Stimulated activated CD8-positive, alpha-beta memory T cell treated with anti-CD3 and anti-CD28 coated beads, Interleukin-12 subunit alpha, Interleukin-12 subunit beta, amount 100 ng/mL, for 4 hours (primary cell): ENCODE measurements at regions not wholly inside any gene's neighbourhood (a gene's known extent, or its start where the extent isn't known, plus 50 kb on each side); places are given as distances from the start of the nearest gene placed in this dataset.

Source experiments
- DNase-seq: peaks from one replicate; pipeline ENCODE4 v3.0.0-alpha.2; 2020; ENCODE audit warnings: low read depth

- no peak for DNase-seq
These were observed 60.1 kb upstream of the MLN start for GRCh38 chr6:33863723-33864440.

DNA sequence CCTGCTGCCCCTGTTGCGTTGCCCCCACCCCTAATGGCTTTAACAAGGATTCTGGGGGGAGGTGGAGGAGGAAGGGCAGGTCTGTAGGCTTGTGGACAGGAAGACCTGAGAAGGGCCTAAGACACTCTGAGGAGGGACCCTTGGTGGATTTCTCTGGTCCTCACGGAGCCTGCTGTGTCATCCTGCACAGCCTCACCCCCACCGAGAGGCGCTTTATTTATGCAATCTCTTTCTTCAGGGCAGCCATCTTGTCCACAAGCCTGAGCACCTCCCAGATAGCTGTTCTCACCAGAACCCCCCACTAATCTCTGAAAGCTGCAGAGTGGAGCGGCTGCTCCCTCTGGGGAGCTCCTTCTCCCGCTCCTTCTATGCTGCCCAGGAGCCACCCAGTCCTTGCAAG, 59.3 kb upstream of the MLN start:
- DNase-seq, result no peak

DNA sequence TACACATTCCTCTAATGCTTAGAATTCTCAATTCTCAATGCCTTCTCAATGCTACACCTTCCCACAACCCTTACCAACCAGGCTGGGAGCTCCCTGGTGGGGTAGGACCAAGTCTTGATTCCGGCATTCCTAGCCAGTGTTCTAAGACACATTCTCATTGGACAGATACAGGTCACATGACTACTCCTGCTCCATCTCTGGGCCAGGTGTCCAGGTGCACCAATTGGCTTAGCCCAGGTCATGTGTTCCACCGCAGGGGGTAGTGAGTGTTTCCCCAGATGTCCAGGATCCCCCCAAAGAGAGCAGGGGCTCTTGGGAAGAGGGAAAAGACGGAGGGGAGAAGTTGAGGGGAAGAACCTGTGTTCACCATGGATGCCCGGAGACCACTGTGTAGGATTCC, 58.7 kb upstream of the MLN start:
- DNase-seq, result no peak

- no peak for DNase-seq
These were observed 57.9 kb upstream of the MLN start for GRCh38 chr6:33861722-33862121.

- no peak for DNase-seq
These were observed 57.1 kb upstream of the MLN start for GRCh38 chr6:33860706-33861474.

DNA sequence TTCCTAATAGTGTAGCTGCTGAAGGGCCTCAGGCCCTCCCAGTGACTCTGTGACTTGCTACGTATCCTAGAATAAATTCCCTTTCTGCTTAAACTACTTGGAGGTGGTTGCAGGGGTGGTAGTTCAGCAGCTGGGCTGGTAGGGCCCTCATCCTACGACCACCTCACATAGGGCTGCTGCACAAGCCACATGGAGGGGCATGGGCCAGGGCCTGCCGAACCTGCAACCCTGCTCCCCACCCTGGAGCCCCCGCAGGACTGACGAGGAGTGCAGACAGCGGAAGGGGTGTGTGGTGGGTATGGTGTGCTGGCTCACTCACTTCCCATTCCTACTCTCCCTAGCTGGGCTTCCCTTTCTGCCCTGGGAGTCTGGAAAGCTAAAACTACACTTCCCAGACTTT, 56.2 kb upstream of the MLN start:
- DNase-seq, result no peak

DNA sequence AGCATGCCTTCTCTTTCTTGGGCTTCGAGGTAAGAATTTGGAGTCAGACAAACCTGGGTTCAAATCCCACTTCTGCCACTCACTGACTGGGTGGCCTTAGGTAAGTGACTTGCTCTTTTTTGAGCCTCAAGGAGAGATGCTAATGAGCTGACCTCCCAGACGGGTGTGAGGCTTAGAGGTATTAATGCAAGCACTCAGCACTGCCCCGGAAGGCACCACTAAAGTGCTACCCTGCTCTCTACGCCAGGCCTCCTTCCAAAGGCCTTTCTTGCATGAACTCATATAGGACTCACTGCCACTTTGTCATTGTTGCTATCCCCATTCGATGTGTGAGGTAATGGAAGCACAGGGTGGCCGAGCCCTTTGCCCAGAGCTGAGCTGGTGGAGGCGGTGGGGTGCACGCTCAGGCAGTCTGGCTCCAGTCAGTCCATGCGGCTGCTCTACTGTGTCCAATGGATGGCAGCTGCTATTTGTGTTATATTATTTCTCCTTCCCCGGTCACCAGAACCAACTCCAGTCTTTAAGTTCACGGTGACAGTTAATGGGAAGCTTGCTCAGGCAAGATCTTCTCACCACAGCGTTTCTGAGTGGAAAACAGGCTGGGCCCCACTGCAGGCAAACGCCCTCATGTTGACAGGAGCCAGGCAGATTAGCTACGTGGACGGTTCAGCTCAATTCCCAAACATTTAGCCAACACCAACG, 55.2 kb upstream of the MLN start:
- DNase-seq, result no peak

- DNase-seq, result no peak
These were observed 54.2 kb upstream of the MLN start for GRCh38 chr6:33857932-33858475.

DNA sequence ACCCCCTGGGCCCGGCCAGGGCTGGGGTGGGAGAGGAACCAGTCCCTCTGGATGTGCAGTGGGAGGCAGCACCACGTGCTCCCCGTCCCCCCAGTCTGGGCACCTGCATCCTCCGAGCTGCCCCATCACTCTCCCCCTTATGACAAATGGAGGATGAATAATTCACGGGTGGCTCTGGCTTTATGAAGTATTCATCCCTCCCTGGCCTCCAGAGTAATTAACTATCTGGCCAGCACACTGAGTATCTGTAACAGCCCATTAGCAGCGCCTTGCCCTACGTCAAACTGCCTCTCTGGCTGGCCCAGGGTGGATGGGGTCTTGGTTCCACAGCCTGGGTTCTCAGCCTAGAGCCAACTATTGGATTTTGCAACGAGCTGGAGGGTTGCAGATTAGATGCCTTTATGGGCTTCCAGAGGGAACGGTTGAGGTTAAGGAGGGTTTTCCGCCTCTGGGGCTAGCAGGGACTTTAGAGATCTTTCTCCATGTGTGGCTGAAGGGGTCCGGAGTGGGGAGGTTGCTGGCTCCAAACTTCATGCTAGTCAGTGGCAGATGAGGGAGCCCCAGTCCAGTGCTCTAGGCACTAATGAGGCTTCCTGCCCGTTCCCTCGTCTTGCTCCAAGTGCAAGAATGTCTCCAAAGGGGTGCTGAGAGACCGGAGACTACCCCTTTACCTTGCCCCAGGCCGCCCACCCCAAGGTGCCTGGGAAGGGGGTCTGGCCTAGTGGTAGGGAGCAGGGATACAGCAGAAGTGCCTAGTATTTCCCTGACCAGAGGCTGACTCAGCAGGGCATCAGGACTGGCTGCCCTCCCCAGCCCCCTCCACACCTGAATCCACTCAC, 53.5 kb upstream of the MLN start:
- no peak for DNase-seq

DNA sequence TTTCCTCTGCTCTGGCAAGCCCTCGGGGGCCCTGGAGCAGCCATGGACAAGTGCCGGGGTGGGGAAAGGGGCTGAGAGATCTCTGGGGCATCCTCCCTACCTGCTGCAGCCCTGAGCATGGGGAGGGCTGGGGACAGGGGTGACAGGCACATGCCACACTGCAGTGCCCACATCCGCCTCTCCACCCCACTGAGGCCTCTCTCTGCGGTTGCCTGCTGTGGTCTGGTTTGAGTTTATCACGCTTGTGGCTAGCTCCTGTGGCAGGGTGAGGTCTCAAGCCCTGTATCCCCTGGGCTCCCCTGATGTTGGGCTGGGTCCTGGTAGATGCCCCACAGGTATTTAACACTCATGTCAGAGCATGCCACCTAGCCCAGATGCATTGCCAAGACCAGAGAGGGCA, 52.9 kb upstream of the MLN start:
- peak; percentile 39 for DNase-seq

DNA sequence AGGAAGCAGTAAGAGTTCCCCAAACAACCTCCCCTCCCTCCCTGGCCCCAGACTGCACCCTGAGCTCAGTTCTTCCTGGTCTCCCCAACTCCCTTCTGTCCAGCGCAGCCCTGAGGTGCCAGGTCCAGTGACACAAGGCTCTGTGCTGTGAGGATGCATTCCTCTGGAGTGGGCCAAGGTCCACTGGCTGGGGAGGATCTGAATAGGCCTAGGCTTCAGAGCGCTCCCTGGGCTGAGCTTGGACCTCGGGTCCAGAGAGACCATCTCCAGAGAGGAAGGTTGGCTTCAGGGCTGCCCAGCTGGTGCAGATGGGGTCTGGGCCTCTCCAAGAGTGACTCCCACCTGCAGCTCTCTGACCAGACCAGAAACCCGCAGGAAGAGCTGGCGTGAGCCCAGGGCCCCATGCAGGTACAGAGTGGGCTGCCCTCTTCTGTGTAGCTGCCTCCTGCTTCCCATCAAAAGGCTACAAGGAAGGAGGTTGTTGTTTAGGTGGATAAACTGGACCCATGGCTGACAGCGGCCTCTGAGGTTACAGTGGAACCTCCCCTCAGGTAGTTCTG, 52.3 kb upstream of the MLN start:
- DNase-seq, result no peak

- DNase-seq, result no peak
These were observed 50.8 kb upstream of the MLN start for GRCh38 chr6:33854572-33855030.

- DNase-seq, result no peak
These were observed 49.9 kb upstream of the MLN start for GRCh38 chr6:33853736-33854135.
